HEK293 (cell line): ENCODE measurements at regions not wholly inside any gene's neighbourhood (a gene's known extent, or its start where the extent isn't known, plus 50 kb on each side); places are given as distances from the start of the nearest gene placed in this dataset.

Experiments used
- ATF2 ChIP-seq: fragments of 450-650 bp; formaldehyde crosslinking; IDR thresholded peaks from 2 replicates; pipeline ENCODE4 v1.5.1; 2016; ENCODE audit warnings: missing biosample characterization, missing genetic modification characterization, low read depth
- CTCF ChIP-seq: fragments of 450-650 bp; formaldehyde crosslinking; IDR thresholded peaks from 2 replicates; pipeline ENCODE4 v1.5.1; 2016; ENCODE audit warnings: missing biosample characterization, missing genetic modification characterization
- HOXC10 ChIP-seq: sonication (generic); formaldehyde crosslinking; IDR thresholded peaks from 2 replicates; pipeline ENCODE4 v1.8.1; 2023; ENCODE audit warnings: mild to moderate bottlenecking, missing genetic modification reagents
- SETDB1 ChIP-seq: IDR thresholded peaks from one replicate; pipeline ENCODE4 v1.6.1; 2017; ENCODE audit warnings: mild to moderate bottlenecking, low read length, moderate library complexity, mixed read lengths; ENCODE audit not compliant: insufficient read length
- ZNF211 ChIP-seq: fragments of 450-650 bp; formaldehyde crosslinking; IDR thresholded peaks from 2 replicates; pipeline ENCODE4 v1.5.1; 2016; ENCODE audit warnings: low read depth, missing biosample characterization, missing genetic modification characterization
- ZNF274 ChIP-seq, 2 experiments: fragments of 200-500 bp in 1 of 2; fragments of 450-650 bp in 1 of 2; sonication (Bioruptor generic) in 1 of 2; formaldehyde crosslinking in 1 of 2; IDR thresholded peaks; 2 replicates each; pipeline versions ENCODE4 v1.5.1 to v1.6.1; 2014 to 2016; ENCODE audit warnings: borderline replicate concordance in 1 of 2, inconsistent platforms in 1 of 2, low read length in 1 of 2, missing biosample characterization in 1 of 2, missing genetic modification characterization in 1 of 2
- ZNF416 ChIP-seq: fragments of 450-650 bp; formaldehyde crosslinking; IDR thresholded peaks from 2 replicates; pipeline ENCODE4 v1.5.1; 2016; ENCODE audit warnings: missing biosample characterization, missing genetic modification characterization
- ZNF548 ChIP-seq: fragments of 450-650 bp; formaldehyde crosslinking; IDR thresholded peaks from 2 replicates; pipeline ENCODE4 v1.5.1; 2016; ENCODE audit warnings: missing biosample characterization, missing genetic modification characterization
- ZNF670 ChIP-seq: fragments of 450-650 bp; formaldehyde crosslinking; IDR thresholded peaks from 2 replicates; pipeline ENCODE4 v1.5.1; 2016; ENCODE audit warnings: missing biosample characterization, missing genetic modification characterization, low read depth
- TF ChIP-seq, protein P1 (sequence below): fragments of 450-650 bp; formaldehyde crosslinking; IDR thresholded peaks from 2 replicates; pipeline ENCODE4 v1.5.1; 2016; ENCODE audit warnings: missing biosample characterization, missing genetic modification characterization

- TF ChIP-seq CTCF (no peak), ZNF670 (tag by site-specific recombination) (no peak), ZNF274 (IDR thresholded peaks at IDR 0.05; ENCODE audit: low read length) (no peak), ZNF274 (tag by site-specific recombination; IDR thresholded peaks at IDR 0.05; ENCODE audit: borderline replicate concordance) (no peak), ZNF548 (tag by site-specific recombination) (no peak), ATF2 (tag by site-specific recombination) (no peak), HOXC10 (CRISPR knock-in tag) (no peak), ZNF416 (tag by site-specific recombination) (no peak), ZNF211 (tag by site-specific recombination) (no peak), SETDB1 (no peak)
- TF ChIP-seq, protein P1, sequence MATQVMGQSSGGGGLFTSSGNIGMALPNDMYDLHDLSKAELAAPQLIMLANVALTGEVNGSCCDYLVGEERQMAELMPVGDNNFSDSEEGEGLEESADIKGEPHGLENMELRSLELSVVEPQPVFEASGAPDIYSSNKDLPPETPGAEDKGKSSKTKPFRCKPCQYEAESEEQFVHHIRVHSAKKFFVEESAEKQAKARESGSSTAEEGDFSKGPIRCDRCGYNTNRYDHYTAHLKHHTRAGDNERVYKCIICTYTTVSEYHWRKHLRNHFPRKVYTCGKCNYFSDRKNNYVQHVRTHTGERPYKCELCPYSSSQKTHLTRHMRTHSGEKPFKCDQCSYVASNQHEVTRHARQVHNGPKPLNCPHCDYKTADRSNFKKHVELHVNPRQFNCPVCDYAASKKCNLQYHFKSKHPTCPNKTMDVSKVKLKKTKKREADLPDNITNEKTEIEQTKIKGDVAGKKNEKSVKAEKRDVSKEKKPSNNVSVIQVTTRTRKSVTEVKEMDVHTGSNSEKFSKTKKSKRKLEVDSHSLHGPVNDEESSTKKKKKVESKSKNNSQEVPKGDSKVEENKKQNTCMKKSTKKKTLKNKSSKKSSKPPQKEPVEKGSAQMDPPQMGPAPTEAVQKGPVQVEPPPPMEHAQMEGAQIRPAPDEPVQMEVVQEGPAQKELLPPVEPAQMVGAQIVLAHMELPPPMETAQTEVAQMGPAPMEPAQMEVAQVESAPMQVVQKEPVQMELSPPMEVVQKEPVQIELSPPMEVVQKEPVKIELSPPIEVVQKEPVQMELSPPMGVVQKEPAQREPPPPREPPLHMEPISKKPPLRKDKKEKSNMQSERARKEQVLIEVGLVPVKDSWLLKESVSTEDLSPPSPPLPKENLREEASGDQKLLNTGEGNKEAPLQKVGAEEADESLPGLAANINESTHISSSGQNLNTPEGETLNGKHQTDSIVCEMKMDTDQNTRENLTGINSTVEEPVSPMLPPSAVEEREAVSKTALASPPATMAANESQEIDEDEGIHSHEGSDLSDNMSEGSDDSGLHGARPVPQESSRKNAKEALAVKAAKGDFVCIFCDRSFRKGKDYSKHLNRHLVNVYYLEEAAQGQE (tag by site-specific recombination): no peak
These were observed 343.4 kb upstream of the USP24 start for GRCh38 chr1:55558515-55558914.
